ENCODE measurements at regions not wholly inside any gene's neighbourhood (a gene's known extent, or its start where the extent isn't known, plus 50 kb on each side); places are given as distances from the start of the nearest gene placed in this dataset.

DNA sequence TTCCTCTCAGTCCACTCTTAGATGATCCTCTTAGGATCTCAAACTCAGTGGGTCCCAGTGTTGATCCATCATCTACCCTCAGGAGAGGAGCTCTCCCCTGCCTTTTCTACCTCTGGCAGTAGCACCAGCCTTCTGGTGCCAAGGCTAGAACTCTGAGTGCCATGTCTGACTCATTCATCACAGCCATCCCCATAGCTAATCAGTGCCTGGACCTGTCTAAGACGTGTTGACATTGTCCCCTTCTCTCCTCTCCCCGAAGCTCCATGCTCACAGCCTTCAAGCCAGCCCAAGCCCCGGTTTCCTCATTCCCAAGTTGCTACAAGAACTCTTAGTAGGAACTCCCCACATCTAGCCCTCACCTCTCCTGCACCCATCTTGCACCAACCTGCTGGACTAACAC, 73.5 kb upstream of the GRIN2A start:
- Histone ChIP-seq H2BK15ac (ENCODE audit: low read length) (0 out of 2 replicates have a peak overlapping the region, but pooled peaks have one; percentile 49), H3K9me3 (ENCODE audit: insufficient read depth in 2 of 2, low read depth in 1 of 2, low read length in 1 of 2) (no peaks in the 10 kb centered on the region), H3K4me1 (replicated peaks in 1 of 4; ENCODE audit: control insufficient read depth in 3 of 4, insufficient read depth in 4 of 4, low read length in 3 of 4) (peaks cover 0 to 8% (median 0%) of the 10 kb centered on the region in 4 experiments; a peak in 2 of 7 replicates), H3K56ac (replicated peaks; ENCODE audit: insufficient read length, low read depth, low read length) (no peak overlapping the region), H3K14ac (ENCODE audit: insufficient read length) (no peak overlapping the region), H3K9ac (replicated peaks in 1 of 4; ENCODE audit: extremely low read depth in 1 of 4, low read depth in 3 of 4, low read length in 3 of 4) (no peak overlapping the region), H3K23ac (ENCODE audit: insufficient read length) (no peak overlapping the region), H3K27me3 (replicated peaks in 1 of 4; ENCODE audit: control insufficient read depth in 3 of 4, extremely low read depth in 1 of 4, insufficient read depth in 3 of 4, low read length in 3 of 4) (0 out of 7 replicates have a peak, but pooled peaks cover 0 to 2% (median 0%) of the 10 kb centered on the region in 4 experiments), H3K27ac (ENCODE audit: low read depth, low read length) (no peak overlapping the region), H2BK5ac (ENCODE audit: low read depth, low read length) (peak overlapping the region; percentile 49; the same call in 1 of the 2 replicates), H2BK12ac (ENCODE audit: low read depth, low read length) (no peak overlapping the region), H4K91ac (replicated peaks; ENCODE audit: insufficient read length, low read length) (no peak overlapping the region), H2BK120ac (replicated peaks; ENCODE audit: low read depth, low read length) (no peak overlapping the region), H3K36me3 (ENCODE audit: control insufficient read depth in 2 of 4, insufficient read depth in 4 of 4, low read length in 3 of 4) (no peaks in the 10 kb centered on the region), H2AK5ac (ENCODE audit: low read depth, low read length) (no peak overlapping the region), H2AFZ (ENCODE audit: low read length) (no peak overlapping the region), H3K79me1 (ENCODE audit: low read depth, low read length) (no peaks in the 10 kb centered on the region), H3K79me2 (ENCODE audit: control insufficient read depth in 1 of 2, insufficient read depth in 2 of 2, low read length in 2 of 2) (no peaks in the 10 kb centered on the region), H4K5ac (ENCODE audit: insufficient read length, low read depth, low read length) (no peak overlapping the region), H3K18ac (ENCODE audit: extremely low read depth, low read length) (no peak overlapping the region), H2BK20ac (ENCODE audit: low read length) (no peak overlapping the region), H3K23me2 (ENCODE audit: low read depth, low read length) (no peaks in the 10 kb centered on the region), H4K20me1 (replicated peaks in 1 of 2; ENCODE audit: control insufficient read depth in 1 of 2, insufficient read depth in 2 of 2, low read length in 2 of 2) (no peaks in the 10 kb centered on the region), H4K8ac (ENCODE audit: extremely low read depth, insufficient read depth, low read length) (no peak overlapping the region), H3K4ac (replicated peaks; ENCODE audit: insufficient read length, low read depth, low read length) (no peak overlapping the region), H3K4me2 (ENCODE audit: insufficient read depth in 1 of 2, low read depth in 2 of 2, low read length in 2 of 2) (no peak overlapping the region), H3K4me3 (ENCODE audit: extremely low read depth in 1 of 4, insufficient read depth in 2 of 4, low read depth in 3 of 4, low read length in 4 of 4) (no peak overlapping the region)
- no peak for FAIRE-seq
- DNase-seq (ENCODE audit: low read depth in 1 of 2, low spot score in 2 of 2), result no peak
- POLR2A ChIA-PET (ENCODE audit: partially characterized antibody), result interaction anchor here (0.9 kb wide), 1 partner anchor 10 kb away, joined by 3 read pairs; no protein-coding TSS in a partner anchor
- WGBS, 2 experiments (ENCODE audit: extremely low coverage in 1 of 2, insufficient coverage in 1 of 2, insufficient read length in 1 of 2, insufficient replicate concordance in 2 of 2, low coverage in 1 of 2, low lambda C conversion rate in 2 of 2, missing lambda C conversion rate in 1 of 2), result 81% methylated on average over 3 of the region's 3 CpGs; no CpG with 5 or more reads in 1 of the 2 experiments
- CTCF ChIA-PET (ENCODE audit: partially characterized antibody), result interaction anchor here (0.9 to 2.6 kb wide), 14 partner anchors 8 to 997 kb away, joined by 3 to 14 read pairs (median 4); no protein-coding TSS in a partner anchor
- TF ChIP-seq, protein P1, sequence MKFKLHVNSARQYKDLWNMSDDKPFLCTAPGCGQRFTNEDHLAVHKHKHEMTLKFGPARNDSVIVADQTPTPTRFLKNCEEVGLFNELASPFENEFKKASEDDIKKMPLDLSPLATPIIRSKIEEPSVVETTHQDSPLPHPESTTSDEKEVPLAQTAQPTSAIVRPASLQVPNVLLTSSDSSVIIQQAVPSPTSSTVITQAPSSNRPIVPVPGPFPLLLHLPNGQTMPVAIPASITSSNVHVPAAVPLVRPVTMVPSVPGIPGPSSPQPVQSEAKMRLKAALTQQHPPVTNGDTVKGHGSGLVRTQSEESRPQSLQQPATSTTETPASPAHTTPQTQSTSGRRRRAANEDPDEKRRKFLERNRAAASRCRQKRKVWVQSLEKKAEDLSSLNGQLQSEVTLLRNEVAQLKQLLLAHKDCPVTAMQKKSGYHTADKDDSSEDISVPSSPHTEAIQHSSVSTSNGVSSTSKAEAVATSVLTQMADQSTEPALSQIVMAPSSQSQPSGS (IDR thresholded peaks at IDR 0.05; ENCODE audit: low read length), result no peak
- TF ChIP-seq GABPA (IDR thresholded peaks at IDR 0.05; ENCODE audit: borderline replicate concordance, insufficient read depth, low read length), result no peak
- no peak for TF ChIP-seq POLR2AphosphoS5 (IDR thresholded peaks at IDR 0.05; ENCODE audit: low read depth, low read length)
- no peak for TF ChIP-seq SIN3A (conservative IDR thresholded peaks at IDR 0.05 in 1 of 2, IDR thresholded peaks at IDR 0.05 in 1 of 2; ENCODE audit: low read depth in 1 of 2, low read length in 2 of 2)

All from H1 (cell line).